SJCRH30 (cell line): ENCODE measurements at regions not wholly inside any gene's neighbourhood (a gene's known extent, or its start where the extent isn't known, plus 50 kb on each side); places are given as distances from the start of the nearest gene placed in this dataset.
"Not testable (repeated sequence)": the region's sequence is repeated elsewhere in the genome, so short reads cannot be mapped to it uniquely, and the experiment has no call there.

Experiments
- DNase-seq, 2 experiments: peaks; one replicate each; pipeline ENCODE4 v3.0.0-alpha.2; 2015 to 2020
- H3K27ac ChIP-seq: fragments of 250-450 bp; sonication (Bioruptor Pico); 2 replicates; pipeline ENCODE4 v1.5.1; 2020; ENCODE audit warnings: mild to moderate bottlenecking, moderate library complexity
- H3K27me3 ChIP-seq: fragments of 250-450 bp; sonication (Bioruptor Pico); 2 replicates; pipeline ENCODE4 v1.5.1; 2020; ENCODE audit warnings: mild to moderate bottlenecking, moderate library complexity
- H3K36me3 ChIP-seq: fragments of 250-450 bp; sonication (Bioruptor Pico); 2 replicates; pipeline ENCODE4 v1.5.1; 2020; ENCODE audit warnings: mild to moderate bottlenecking, moderate library complexity
- H3K4me1 ChIP-seq: fragments of 250-450 bp; sonication (Bioruptor Pico); 2 replicates; pipeline ENCODE4 v1.5.1; 2020; ENCODE audit warnings: mild to moderate bottlenecking, moderate library complexity
- H3K4me3 ChIP-seq: fragments of 250-450 bp; sonication (Bioruptor Pico); 2 replicates; pipeline ENCODE4 v1.5.1; 2020; ENCODE audit warnings: mild to moderate bottlenecking, moderate library complexity
- H3K9me3 ChIP-seq: fragments of 250-450 bp; sonication (Bioruptor Pico); replicated peaks from 2 replicates; pipeline ENCODE4 v1.5.1; 2020; ENCODE audit warnings: mild to moderate bottlenecking, moderate library complexity

- Histone ChIP-seq H3K9me3 (no peaks in the 10 kb centered on the region), H3K4me1 (no peaks in the 10 kb centered on the region), H3K27me3 (no peaks in the 10 kb centered on the region), H3K27ac (peak overlapping the region; percentile 49), H3K36me3 (no peaks in the 10 kb centered on the region), H3K4me3 (peak overlapping the region; percentile 55)
- DNase-seq = peak; percentile 65 to 72
Measured at GRCh38 chr15:24772686-24773373, 97.3 kb downstream of the NPAP1 start.

DNA sequence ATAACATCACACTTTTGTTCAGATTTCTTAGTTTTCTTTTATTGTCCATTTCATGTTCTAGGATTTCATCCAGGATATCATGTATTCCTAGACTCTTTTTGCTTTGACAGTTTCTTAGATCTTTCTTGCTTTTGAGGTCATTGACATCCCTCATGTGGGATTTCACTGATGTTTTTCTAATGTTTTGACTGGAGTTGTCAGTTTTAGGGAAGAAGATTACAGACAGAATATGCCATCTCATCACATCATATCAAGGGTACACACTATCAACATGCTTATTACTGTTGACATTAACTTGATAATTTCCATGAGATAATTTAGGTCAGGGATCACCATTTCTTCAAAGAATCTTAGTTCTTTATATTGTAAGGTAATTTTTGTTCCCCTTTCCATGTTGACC lies 101.7 kb downstream of the NPAP1 start:
- Histone ChIP-seq H3K9me3 (no peaks in the 10 kb centered on the region), H3K4me3 (no peak overlapping the region), H3K4me1 (no peaks in the 10 kb centered on the region), H3K27ac (no peak overlapping the region), H3K27me3 (no peaks in the 10 kb centered on the region), H3K36me3 (no peaks in the 10 kb centered on the region)
- DNase-seq = no peak

- DNase-seq = no peak
- Histone ChIP-seq H3K27me3 (no peaks in the 10 kb centered on the region), H3K36me3 (no peaks in the 10 kb centered on the region), H3K4me3 (no peak overlapping the region), H3K27ac (no peak overlapping the region), H3K4me1 (no peaks in the 10 kb centered on the region), H3K9me3 (no peaks in the 10 kb centered on the region)
Measured at GRCh38 chr15:24784506-24784905, 108.9 kb downstream of the NPAP1 start.

DNA sequence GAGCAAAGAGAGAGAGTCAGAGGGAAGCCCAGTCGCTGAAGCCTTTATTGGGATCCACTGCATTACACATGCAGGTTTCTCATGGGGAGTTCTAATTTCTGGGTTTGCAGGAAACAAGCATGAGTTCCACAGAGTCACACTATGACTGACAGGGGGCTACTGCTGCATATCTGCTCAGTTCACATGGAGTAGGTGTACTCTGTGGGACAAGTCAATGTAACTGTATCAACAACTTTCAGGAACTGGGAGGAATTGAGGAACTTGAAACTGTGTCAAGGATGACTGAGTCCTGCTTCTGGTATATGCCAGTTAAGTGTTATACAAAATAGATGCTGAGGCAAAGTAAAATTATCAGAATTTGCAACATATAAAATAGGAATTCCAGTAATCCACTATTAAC lies 110.8 kb downstream of the NPAP1 start:
- Histone ChIP-seq H3K27ac (no peak overlapping the region), H3K27me3 (no peaks in the 10 kb centered on the region), H3K4me1 (no peaks in the 10 kb centered on the region), H3K4me3 (no peak overlapping the region), H3K36me3 (no peaks in the 10 kb centered on the region), H3K9me3 (no peaks in the 10 kb centered on the region)
- no peak for DNase-seq

DNA sequence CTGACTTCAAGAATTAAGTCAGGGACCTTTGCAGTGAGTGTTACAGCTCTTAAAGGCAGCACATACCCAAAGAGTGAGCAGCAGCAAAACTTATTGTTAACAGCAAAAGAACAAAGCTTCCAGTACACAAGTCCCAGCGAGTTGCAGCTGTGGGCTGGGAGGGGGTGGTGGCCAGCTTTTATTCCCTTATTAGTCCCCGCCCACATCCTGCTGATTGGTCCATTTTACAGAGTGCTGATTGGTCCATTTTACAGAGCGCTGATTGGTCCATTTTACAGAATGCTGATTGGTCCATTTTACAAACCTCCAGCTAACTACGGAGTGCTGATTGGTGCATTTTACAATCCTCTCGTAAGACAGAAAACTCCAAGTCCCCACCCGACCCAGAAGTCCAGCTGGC lies 127.0 kb downstream of the NPAP1 start:
- not testable (repeated sequence) for H3K4me3 ChIP-seq, H3K36me3 ChIP-seq, DNase-seq, H3K27me3 ChIP-seq, H3K27ac ChIP-seq, H3K9me3 ChIP-seq, H3K4me1 ChIP-seq

DNA sequence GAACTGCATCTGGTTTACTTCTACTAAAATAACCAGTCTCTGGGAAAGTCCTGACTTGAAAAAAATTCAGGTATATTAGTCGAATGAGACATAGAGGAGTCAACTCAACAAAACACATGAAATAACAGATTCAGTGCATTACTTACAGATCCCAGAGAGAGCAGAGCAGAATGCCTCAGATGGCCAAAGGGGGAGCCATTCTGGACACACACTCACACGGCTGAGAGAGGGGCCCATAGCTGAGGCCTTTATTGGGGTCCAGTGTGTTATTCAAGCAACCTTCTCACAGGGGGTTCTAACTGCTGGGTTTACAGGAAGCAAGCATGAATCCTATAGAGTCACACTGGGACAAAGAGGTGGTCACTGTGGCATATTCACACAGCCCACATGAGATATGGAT lies 135.1 kb upstream of the SNRPN start:
- Histone ChIP-seq H3K9me3 (no peaks in the 10 kb centered on the region), H3K4me3 (no peak overlapping the region), H3K36me3 (no peaks in the 10 kb centered on the region), H3K27ac (no peak overlapping the region), H3K27me3 (no peaks in the 10 kb centered on the region), H3K4me1 (no peaks in the 10 kb centered on the region)
- DNase-seq = no peak

DNA sequence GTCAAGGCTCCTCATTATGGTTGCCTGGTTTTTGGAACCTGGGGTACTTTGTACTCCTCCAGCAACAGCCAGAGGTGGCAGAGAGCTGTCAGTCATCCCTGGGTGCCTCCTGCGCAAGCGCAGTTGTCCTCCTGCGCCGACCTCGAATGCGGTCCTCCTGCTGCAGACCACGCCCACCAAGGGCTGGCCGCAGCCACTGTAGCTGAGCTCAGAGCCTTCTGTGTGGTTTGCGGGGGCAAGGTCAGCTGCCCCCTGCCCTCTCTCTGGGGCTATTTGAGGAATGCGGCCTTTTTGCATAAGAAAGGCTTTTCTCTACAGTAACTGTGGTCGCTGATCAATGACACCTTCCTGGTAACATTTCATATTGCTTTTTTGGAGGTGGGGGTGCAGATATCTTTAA lies 131.3 kb upstream of the SNRPN start:
- no peak overlapping the region for H3K4me3 ChIP-seq
- no peaks in the 10 kb centered on the region for H3K27me3 ChIP-seq
- no peak for DNase-seq
- H3K36me3 ChIP-seq = no peaks in the 10 kb centered on the region
- no peak overlapping the region for H3K27ac ChIP-seq
- no peaks in the 10 kb centered on the region for H3K9me3 ChIP-seq
- no peaks in the 10 kb centered on the region for H3K4me1 ChIP-seq

- Histone ChIP-seq H3K9me3 (no peaks in the 10 kb centered on the region), H3K27ac (no peak overlapping the region), H3K36me3 (no peaks in the 10 kb centered on the region), H3K27me3 (no peaks in the 10 kb centered on the region), H3K4me1 (no peaks in the 10 kb centered on the region), H3K4me3 (no peak overlapping the region)
- DNase-seq = no peak
Measured at GRCh38 chr15:24832282-24832681, 122.5 kb upstream of the SNRPN start.

DNA sequence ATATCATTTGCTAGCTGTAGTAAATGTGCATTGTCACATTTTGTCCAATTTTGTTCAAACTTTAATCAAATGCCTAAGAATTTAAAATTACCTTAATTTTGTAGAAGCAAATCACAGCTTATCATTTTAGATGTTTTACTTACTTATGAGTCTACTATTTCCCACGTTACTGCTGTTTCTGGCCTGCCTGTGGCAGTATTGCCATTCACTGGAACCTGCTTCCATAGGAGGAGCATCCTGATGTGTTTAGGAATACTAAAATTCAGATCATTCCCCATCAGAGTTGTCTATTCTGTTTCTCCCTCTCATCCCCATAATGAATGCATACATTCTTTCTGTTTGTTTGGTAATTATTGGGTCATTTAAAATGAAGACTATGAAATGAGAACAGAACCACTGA lies 119.5 kb upstream of the SNRPN start:
- Histone ChIP-seq H3K27me3 (no peaks in the 10 kb centered on the region), H3K36me3 (no peaks in the 10 kb centered on the region), H3K9me3 (no peaks in the 10 kb centered on the region), H3K4me1 (no peaks in the 10 kb centered on the region), H3K27ac (no peak overlapping the region), H3K4me3 (no peak overlapping the region)
- no peak for DNase-seq

- Histone ChIP-seq H3K9me3 (0 out of 2 replicates have a peak, but pooled peaks cover 2% of the 10 kb centered on the region), H3K36me3 (no peaks in the 10 kb centered on the region), H3K4me3 (no peak overlapping the region), H3K27me3 (no peaks in the 10 kb centered on the region), H3K4me1 (no peaks in the 10 kb centered on the region), H3K27ac (no peak overlapping the region)
- no peak for DNase-seq
Measured at GRCh38 chr15:24848050-24848449, 106.7 kb upstream of the SNRPN start.

GRCh38 chr15:24856397-24857390 lies 98.1 kb upstream of the SNRPN start:
- H3K27ac ChIP-seq = no peak overlapping the region
- H3K4me1 ChIP-seq = no peaks in the 10 kb centered on the region
- 0 out of 2 replicates have a peak, but pooled peaks cover 2% of the 10 kb centered on the region for H3K9me3 ChIP-seq
- H3K27me3 ChIP-seq = no peaks in the 10 kb centered on the region
- no peak for DNase-seq
- no peaks in the 10 kb centered on the region for H3K36me3 ChIP-seq
- H3K4me3 ChIP-seq = no peak overlapping the region

DNA sequence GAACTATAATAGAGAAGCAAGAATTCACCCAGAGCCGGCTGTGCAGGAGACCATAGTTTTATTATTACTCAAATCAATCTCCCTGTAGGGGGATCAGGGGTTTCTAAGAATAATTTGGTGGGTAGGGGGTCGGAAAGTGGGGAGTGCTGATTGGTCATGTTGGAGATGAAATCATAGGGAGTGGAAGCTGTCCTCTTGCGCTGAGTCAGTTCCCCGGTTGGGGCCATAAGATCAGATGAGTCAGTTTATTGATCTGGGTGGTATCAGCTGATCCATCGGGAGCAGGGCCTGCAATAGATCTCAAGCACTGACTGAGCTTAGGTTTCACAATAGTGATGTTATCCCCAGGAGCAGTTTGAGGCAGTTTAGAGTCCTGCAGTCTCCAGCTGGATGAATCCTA lies 97.0 kb upstream of the SNRPN start:
- H3K4me3 ChIP-seq = no peak overlapping the region
- no peak for DNase-seq
- no peak overlapping the region for H3K27ac ChIP-seq
- no peaks in the 10 kb centered on the region for H3K36me3 ChIP-seq
- H3K9me3 ChIP-seq = no peaks in the 10 kb centered on the region
- H3K27me3 ChIP-seq = no peaks in the 10 kb centered on the region
- H3K4me1 ChIP-seq = no peaks in the 10 kb centered on the region

DNA sequence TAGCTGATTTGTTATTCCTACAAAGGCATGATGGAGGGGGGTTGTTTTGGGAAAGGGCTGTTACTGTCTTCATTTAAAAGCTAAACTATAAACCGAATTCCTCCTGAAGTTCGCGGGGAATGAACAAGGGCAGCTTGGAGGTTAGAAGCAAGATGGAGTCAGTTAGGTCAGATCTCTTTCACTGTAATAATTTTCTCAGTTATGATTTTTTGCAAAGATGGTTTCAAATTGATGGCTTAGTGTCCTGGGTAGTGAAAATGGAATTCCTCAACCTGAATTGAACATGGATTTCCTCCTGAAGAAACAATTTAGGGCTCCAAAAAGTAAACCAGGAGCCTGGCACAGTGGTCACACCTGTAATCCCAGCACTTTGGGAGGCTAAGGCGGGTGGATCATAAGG lies 96.6 kb upstream of the SNRPN start:
- not testable (repeated sequence) for H3K9me3 ChIP-seq, H3K4me3 ChIP-seq, H3K27me3 ChIP-seq, H3K36me3 ChIP-seq, H3K4me1 ChIP-seq, H3K27ac ChIP-seq, DNase-seq

DNA sequence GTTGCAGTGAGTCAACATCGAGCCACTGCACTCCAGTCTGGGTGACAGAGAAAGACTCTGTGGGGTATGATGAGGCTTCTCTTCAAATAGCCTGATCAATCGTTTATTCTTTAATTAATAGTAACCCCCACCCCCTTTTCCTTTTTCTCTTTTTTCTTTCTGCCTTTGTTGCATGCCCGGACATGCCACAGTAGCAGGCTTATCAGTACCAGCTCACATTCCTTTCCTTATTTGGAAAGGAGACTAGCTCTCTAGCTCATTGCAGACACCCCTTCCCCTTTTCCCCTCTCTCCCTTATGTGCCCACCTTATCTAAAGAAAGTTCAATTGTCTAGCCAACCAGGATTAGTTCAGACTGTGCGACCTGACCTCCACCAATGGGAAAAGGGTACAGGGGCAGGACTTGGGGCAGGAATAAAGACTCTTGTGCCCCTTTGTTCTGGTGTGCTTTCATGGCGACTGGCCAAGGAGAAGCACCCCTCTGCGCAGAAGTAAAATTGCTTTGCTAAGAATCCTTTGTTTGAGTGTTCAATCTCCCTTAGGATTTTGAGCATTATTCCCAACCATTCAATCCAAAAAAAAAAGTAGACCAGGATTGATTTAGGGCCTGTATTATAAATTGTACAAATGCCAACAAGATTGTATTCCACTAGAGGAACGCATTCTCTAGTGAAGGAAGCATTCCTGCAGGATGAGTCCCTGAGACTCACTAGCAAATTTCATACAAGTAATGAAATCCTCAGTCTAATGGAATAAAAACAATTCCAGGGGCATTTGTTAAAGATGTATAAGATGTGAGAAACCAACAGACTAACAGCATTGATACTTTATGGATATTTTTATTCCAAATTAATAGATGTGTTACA lies 95.8 kb upstream of the SNRPN start:
- Histone ChIP-seq H3K27ac (no peak overlapping the region), H3K4me1 (no peaks in the 10 kb centered on the region), H3K36me3 (no peaks in the 10 kb centered on the region), H3K9me3 (no peaks in the 10 kb centered on the region), H3K4me3 (no peak overlapping the region), H3K27me3 (no peaks in the 10 kb centered on the region)
- DNase-seq = no peak
